ENCODE measurements at regions not wholly inside any gene's neighbourhood (a gene's known extent, or its start where the extent isn't known, plus 50 kb on each side); places are given as distances from the start of the nearest gene placed in this dataset.

DNA sequence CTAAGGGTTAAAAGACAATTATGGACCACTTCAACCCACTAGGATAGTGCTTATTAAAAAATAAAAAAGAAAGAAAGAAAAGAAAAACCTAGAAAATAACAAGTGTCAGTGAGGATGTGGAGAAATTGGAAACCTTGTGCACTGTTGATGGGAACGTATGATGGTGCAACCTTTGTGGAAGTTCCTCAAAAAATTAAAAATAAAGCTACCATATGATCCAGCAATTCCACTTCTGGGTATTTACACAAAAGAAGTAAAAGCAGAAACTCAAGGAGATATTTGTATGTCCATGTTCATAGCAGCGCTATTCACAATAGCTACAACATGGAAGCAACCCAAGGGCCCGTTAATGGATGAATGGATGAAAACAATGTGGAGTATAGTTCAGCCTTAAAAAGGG, 115.2 kb upstream of the ATP1A1 start:
- TF ChIP-seq, protein P1, sequence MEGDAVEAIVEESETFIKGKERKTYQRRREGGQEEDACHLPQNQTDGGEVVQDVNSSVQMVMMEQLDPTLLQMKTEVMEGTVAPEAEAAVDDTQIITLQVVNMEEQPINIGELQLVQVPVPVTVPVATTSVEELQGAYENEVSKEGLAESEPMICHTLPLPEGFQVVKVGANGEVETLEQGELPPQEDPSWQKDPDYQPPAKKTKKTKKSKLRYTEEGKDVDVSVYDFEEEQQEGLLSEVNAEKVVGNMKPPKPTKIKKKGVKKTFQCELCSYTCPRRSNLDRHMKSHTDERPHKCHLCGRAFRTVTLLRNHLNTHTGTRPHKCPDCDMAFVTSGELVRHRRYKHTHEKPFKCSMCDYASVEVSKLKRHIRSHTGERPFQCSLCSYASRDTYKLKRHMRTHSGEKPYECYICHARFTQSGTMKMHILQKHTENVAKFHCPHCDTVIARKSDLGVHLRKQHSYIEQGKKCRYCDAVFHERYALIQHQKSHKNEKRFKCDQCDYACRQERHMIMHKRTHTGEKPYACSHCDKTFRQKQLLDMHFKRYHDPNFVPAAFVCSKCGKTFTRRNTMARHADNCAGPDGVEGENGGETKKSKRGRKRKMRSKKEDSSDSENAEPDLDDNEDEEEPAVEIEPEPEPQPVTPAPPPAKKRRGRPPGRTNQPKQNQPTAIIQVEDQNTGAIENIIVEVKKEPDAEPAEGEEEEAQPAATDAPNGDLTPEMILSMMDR (IDR thresholded peaks at IDR 0.05), result no peak
- TF ChIP-seq RFX5 (IDR thresholded peaks at IDR 0.05; ENCODE audit: low read length) (no peak), POLR2AphosphoS5 (IDR thresholded peaks at IDR 0.05; ENCODE audit: low read depth, low read length) (no peak), TCF12 (IDR thresholded peaks at IDR 0.05) (no peak), FOXM1 (IDR thresholded peaks at IDR 0.05; ENCODE audit: low read depth) (no peak), SMC3 (IDR thresholded peaks at IDR 0.05; ENCODE audit: low read depth, low read length) (no peak), NFIC (IDR thresholded peaks at IDR 0.05; ENCODE audit: borderline replicate concordance) (no peak)
- TF ChIP-seq, protein P2, sequence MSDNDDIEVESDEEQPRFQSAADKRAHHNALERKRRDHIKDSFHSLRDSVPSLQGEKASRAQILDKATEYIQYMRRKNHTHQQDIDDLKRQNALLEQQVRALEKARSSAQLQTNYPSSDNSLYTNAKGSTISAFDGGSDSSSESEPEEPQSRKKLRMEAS (IDR thresholded peaks at IDR 0.05; ENCODE audit: low read depth), result no peak
- TF ChIP-seq, protein P3, sequence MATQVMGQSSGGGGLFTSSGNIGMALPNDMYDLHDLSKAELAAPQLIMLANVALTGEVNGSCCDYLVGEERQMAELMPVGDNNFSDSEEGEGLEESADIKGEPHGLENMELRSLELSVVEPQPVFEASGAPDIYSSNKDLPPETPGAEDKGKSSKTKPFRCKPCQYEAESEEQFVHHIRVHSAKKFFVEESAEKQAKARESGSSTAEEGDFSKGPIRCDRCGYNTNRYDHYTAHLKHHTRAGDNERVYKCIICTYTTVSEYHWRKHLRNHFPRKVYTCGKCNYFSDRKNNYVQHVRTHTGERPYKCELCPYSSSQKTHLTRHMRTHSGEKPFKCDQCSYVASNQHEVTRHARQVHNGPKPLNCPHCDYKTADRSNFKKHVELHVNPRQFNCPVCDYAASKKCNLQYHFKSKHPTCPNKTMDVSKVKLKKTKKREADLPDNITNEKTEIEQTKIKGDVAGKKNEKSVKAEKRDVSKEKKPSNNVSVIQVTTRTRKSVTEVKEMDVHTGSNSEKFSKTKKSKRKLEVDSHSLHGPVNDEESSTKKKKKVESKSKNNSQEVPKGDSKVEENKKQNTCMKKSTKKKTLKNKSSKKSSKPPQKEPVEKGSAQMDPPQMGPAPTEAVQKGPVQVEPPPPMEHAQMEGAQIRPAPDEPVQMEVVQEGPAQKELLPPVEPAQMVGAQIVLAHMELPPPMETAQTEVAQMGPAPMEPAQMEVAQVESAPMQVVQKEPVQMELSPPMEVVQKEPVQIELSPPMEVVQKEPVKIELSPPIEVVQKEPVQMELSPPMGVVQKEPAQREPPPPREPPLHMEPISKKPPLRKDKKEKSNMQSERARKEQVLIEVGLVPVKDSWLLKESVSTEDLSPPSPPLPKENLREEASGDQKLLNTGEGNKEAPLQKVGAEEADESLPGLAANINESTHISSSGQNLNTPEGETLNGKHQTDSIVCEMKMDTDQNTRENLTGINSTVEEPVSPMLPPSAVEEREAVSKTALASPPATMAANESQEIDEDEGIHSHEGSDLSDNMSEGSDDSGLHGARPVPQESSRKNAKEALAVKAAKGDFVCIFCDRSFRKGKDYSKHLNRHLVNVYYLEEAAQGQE (IDR thresholded peaks at IDR 0.05; ENCODE audit: low read depth, low read length), result no peak

All from SK-N-SH (cell line).